GM12873 (cell line): ENCODE measurements at regions not wholly inside any gene's neighbourhood (a gene's known extent, or its start where the extent isn't known, plus 50 kb on each side); places are given as distances from the start of the nearest gene placed in this dataset.

Experiments used
- CTCF ChIP-seq: IDR thresholded peaks from 2 replicates; pipeline ENCODE4 v1.5.1; 2012; ENCODE audit warnings: low read depth, mild to moderate bottlenecking, moderate library complexity, low read length, control low read depth; ENCODE audit not compliant: insufficient read depth; ENCODE audit errors: missing control alignments

- no peak for TF ChIP-seq CTCF
Measured at GRCh38 chr3:164465172-164465571, 613.1 kb downstream of the SI start.

GRCh38 chr3:164460851-164461250, 617.4 kb downstream of the SI start:
- no peak for TF ChIP-seq CTCF

- TF ChIP-seq CTCF: no peak
Measured at GRCh38 chr3:164459521-164460151, 618.7 kb downstream of the SI start.

GRCh38 chr3:164458986-164459385, 619.3 kb downstream of the SI start:
- TF ChIP-seq CTCF: no peak

GRCh38 chr3:164453714-164454113, 624.6 kb downstream of the SI start:
- TF ChIP-seq CTCF: no peak

- TF ChIP-seq CTCF: no peak
Measured at GRCh38 chr3:164452707-164453106, 625.6 kb downstream of the SI start.

GRCh38 chr3:164451072-164451910, 627.0 kb downstream of the SI start:
- no peak for TF ChIP-seq CTCF
